Hepatic stellate cell (primary cell): ENCODE measurements at regions not wholly inside any gene's neighbourhood (a gene's known extent, or its start where the extent isn't known, plus 50 kb on each side); places are given as distances from the start of the nearest gene placed in this dataset.
A peak's percentile ranks its signal among the peaks of the same experiment; 100 is the strongest.
"Not testable (repeated sequence)": the region's sequence is repeated elsewhere in the genome, so short reads cannot be mapped to it uniquely, and the experiment has no call there.

Experiments used
- DNase-seq: peaks from one replicate; pipeline ENCODE4 v3.0.0; 2011; ENCODE audit warnings: low spot score

DNA sequence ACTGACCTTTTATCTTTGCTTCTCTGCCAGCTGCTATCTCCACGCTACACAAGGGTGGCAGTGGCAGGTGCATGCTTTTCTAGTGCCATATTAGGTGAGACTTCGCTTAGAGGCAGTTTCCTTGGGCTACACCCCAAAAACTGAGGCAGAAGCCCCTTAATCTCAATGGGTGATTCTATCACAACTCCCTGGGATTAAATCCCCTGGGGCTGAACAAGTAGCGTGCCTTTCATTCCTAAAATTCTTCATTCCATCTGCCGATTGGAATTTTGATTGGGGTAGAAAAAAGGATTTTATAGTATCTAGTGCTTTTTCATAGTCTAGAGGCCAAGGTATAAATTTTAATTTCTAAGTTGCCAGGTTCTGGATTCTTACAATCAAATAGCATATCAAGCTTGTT lies 1040.5 kb upstream of the ACVR2A start:
- DNase-seq = no peak

DNA sequence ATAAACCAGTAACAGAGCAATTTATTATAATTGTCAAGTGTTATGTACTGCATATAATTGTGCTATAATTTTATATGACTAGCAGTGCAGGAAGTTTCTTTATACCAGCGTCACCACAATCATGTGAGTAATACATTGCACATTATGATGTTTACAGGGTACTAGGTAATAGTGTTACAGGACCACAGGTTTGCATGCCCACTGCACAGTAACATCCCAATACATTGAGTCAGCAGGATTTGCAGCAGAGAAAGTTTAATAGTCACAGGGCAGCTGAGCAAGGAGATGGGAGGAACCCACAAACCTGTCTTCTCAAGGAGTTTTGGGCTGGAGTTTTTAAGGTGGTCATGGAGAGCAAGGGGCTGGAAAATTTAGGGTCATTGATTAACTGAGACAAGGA lies 1042.9 kb upstream of the ACVR2A start:
- DNase-seq = no peak

DNA sequence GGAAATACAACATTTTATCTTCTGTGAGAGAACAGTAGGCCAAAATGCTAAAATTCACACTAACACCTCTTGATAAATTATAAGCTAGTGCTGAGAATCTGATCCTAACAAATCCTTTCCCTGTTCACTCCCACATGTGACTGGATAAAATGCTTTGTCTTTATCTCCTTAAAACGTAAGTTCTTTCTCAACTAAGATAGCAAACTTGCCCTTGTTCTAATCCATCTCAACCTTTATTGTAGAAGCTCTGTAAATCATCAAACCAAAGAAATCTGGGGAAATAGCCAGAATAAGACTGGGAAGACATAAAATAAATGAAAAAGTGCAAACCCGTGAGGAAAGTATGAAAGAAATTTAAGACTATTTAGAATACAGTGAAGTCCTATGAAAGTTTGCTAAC lies 1058.4 kb upstream of the ACVR2A start:
- DNase-seq = no peak

DNA sequence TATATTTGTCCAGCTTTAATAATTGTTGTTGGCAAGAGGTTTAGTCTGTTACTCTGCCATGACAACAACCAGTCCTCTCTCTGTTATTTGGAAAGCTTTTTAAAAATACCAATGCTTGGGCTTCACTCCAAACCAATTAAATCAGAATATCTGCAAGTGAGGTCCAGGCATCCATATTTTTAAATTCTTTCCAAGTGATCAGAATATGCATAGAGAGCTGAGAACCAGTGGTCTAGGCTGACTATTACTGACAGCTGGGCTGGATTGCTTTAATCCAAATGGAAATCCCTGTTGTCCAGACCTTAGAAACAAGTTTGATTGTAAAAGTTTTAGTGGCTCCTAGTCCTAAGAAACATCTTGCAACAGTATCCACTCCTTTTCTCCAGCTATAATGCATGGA lies 1059.7 kb upstream of the ACVR2A start:
- no peak for DNase-seq

DNA sequence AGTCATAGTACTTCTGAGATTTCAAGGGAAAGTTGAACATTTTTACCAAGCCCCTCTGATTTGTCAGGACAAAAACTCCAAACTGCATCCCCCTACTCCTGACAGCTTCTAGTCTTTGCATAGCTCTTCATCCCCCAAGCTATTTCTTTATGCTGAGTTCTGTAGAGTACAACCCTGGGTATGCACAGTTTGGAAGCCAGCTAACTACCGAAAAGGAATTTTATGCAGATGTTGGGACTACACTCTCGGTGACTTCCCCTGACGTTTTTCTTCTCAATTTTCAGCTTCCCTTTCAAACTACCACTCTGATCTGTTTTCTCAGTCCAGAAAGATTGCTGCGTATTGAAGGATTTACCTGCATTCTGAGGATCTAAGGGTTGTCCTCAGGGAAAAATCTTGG lies 1060.2 kb upstream of the ACVR2A start:
- DNase-seq = no peak

- DNase-seq = no peak
Observed at GRCh38 chr2:146777181-146777580, 1067.6 kb upstream of the ACVR2A start.

- no peak for DNase-seq
Observed at GRCh38 chr2:146776596-146776995, 1068.2 kb upstream of the ACVR2A start.

DNA sequence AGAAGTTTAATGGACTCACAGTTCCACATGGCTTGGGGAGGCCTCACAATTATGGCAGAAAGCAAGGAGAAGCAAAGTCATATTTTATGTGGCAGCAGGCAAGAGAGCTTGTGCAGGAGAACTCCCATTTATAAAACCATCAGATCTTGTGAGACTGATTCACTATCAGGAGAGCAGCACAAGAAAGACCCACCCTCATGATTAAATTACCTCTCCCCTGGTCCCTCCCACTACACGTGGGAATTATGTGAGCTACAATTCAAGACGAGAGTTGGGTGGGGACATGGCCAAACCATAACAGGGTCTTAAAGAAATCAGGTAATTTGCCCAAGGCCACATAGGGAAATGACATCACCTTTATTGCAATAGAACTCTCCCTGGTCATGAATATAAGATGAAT lies 1073.3 kb upstream of the ACVR2A start:
- DNase-seq = no peak

DNA sequence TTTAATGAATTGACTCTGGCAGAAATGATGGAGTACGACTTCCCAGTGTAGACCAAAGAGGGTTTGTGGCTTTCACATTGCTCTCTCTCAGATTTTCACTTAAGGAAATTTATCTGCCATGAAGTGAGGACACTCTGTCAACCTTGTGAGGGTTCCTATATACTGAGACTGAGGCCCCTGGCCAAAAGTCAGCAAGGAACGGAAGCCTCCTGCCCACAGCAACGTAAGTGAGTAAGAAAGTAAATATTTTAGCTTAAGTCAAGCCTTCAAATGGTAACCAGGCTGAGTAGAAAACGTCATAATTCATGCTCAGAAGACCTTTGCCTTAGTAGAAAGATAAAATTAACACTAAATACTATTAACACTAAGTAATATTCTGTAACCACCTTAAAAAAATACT lies 1080.5 kb upstream of the ACVR2A start:
- no peak for DNase-seq

- DNase-seq = no peak
Observed at GRCh38 chr2:146762786-146763185, 1082.0 kb upstream of the ACVR2A start.

DNA sequence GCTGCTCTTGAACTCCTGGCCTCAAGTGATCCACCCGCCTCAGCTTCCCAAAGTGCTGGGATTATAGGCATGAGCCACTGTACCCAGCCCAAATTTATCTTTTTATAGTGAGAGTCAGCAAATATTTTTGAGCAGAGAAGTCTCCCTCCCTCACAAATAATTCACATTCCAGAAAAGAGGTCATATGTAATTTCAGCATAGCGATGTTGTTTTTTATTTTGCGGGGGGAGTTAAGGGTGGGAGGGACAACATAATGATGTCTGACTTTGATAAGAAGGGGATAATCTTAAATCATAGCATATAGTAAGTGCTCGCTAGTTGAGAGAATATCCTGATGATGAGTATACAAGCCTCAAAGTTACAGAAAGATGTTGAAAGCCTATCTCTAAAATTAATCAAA lies 1090.2 kb upstream of the ACVR2A start:
- DNase-seq = no peak

DNA sequence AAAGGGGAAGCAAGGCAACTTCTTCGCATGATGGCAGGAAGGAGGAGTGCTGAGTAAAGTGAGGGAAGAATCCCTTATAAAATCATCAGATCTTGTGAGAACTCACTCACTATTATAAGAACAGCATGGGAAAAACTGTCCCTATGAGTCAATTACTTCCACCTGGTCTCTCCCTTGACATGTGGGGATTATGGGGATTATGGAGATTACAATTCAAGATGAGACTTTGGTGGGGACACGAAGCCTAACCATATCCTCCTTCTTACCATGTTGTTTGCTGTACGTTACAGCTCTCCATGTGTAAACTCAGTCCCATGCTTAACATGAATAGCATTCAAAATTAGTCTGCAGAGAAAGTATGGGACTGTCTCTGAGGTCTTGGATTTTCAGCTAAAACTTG lies 1096.8 kb upstream of the ACVR2A start:
- DNase-seq = no peak

- no peak for DNase-seq
Observed at GRCh38 chr2:146741260-146741659, 1103.6 kb upstream of the ACVR2A start.

- DNase-seq = no peak
Observed at GRCh38 chr2:146734821-146735190, 1110.0 kb upstream of the ACVR2A start.

DNA sequence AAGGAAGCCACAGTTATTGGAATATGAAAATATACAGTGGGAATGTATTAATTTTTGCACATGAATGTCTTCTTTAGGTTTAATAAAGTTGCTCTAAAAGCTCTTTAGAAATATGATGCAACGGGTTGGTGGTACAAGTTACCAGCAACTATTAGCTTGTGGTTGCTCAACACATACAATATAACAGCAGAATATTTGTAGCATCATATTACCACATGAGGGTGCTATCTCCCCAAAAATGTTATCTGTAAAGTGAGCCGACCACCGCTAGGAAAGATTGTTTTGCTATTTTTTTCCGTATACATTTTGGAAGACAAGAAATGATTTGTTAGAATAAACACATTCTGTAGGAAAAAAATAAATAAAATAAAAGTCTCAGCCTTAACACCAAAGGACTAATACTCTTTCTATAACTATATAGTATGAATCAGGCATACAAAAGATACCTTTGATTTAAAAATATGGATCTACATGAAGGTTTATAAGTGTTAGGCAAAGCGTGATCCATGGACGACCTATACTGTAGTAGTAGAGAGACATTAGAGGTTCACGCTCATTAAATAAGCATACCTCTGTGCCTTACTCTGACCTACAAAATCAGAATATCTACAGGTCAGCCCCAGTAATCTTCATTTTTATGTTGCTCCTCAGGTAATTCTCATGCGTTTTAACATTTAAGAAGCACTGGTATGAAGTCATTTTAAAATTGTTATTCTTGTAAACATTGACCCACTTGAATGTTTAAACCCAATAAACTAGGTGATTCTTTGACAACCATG lies 1110.6 kb upstream of the ACVR2A start:
- peak; percentile 16 for DNase-seq

DNA sequence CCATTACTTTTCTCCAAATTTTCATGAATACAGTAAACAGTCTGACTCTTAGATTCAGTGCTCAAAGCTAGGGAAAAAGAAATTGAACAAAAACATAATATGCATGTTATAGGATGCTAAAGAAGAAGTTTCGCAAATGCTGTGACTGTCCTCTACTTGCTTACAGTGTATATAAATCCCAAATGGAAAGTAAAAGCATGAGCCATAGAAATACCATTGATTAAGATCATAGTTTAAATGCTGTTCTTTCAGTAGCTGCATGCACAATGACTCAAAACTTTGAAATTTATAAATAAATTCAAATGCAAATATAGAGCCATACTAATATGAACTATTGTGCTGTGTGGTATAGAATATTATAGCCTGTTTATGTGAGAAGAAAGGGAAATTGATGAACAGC lies 1113.9 kb upstream of the ACVR2A start:
- DNase-seq = peak; percentile 2

GRCh38 chr2:146721486-146721885 lies 1123.3 kb upstream of the ACVR2A start:
- no peak for DNase-seq

GRCh38 chr2:146720170-146720569 lies 1124.7 kb upstream of the ACVR2A start:
- no peak for DNase-seq

GRCh38 chr2:146716591-146716990 lies 1128.2 kb upstream of the ACVR2A start:
- DNase-seq = no peak

GRCh38 chr2:146709004-146709403 lies 1135.8 kb upstream of the ACVR2A start:
- DNase-seq = no peak

DNA sequence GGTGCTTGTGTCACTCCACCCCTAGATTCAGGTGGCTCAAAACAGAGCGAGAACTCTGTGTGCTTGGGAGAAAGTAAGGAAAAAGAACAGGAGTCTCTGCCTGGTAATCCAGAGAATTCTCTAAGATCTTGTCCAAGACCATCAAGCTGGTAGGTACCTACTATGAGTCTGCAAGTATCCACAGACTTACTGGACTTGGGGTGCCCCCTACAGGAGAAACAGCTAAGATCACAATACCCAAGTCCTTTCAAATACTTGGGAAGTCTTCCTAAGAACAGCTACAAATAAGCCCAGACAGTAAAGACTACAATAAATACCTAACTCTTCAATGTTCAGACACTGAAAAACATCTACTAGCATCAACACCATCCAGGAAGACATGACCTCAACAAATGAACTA lies 1143.6 kb upstream of the ACVR2A start:
- DNase-seq = no peak

GRCh38 chr2:146697307-146697706 lies 1147.5 kb upstream of the ACVR2A start:
- DNase-seq = no peak

DNA sequence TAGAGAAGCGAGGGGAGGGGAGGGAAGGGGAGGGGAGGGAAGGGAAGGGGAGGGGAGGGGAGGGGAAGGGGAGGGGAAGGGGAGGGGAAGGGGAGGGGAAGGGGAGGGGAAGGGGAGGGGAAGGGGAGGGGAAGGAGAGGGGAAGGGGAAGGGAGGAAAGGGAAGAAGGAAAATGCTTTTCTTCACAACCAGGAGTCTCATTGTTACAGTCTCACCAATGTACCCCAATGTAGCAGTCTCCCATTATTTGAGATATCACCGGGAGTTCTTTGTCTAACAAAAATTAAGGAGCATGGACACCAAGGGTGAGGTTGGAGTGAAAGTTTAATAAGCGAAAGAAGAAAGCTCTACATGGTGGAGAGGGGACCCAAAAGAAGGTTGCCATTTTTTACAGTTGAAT lies 1148.0 kb upstream of the ACVR2A start:
- DNase-seq = not testable (repeated sequence)

- no peak for DNase-seq
Observed at GRCh38 chr2:146681991-146682390, 1162.8 kb upstream of the ACVR2A start.

DNA sequence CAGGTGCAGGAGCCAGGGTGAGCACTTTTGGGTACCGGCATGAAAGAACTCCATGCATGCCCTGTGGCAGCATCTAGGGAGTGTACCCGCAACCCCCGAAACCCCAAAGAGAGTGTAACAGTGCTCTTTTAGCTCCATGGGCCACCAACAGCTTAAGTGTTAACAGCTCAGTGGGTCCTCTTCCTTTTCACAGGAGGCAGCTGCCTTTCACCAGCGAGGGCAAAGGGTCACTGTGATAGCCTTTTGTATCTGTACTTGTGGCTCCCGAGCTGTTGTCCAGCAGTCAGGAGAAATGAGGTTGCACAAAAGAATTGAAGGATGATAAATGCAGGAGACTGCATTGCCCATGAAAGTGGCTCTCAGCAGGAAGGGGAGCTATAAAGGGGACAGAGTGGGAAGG lies 1166.3 kb upstream of the ACVR2A start:
- DNase-seq = no peak
